ENCODE measurements at regions not wholly inside any gene's neighbourhood (a gene's known extent, or its start where the extent isn't known, plus 50 kb on each side); places are given as distances from the start of the nearest gene placed in this dataset.

DNA sequence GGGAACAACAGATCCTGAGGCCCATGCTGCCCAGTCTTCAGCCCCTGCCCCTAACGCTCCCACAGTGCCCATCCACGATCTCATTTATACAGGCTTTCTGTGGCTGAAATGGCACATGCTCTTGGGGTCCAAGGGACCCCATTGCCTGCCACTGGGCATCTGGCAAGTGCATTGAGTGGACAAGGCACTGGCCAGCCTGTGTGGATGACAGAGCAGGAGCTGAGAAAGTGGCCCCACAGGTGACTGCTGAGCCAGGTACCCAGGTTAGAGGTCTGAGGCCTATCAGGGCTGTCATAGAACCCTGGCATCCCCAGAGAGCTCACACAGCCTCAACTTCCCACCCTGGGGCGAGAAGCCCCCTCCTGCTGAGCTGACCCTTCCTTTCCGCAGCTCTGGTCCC, 86.0 kb upstream of the NXT1 start:
- H3K9me3 Mint-ChIP-seq: peaks cover 20% of the 10 kb centered on the region
- H3K4me1 Mint-ChIP-seq: no peaks in the 10 kb centered on the region
- H3K36me3 Mint-ChIP-seq: peaks cover 1% of the 10 kb centered on the region
- no peak for DNase-seq (ENCODE audit: low spot score in 2 of 2, unreplicated experiment in 2 of 2)
- no peaks in the 10 kb centered on the region for H3K27me3 Mint-ChIP-seq (ENCODE audit: low read depth)
- no peak overlapping the region for H3K27ac Mint-ChIP-seq
- TF ChIP-seq CTCF (IDR thresholded peaks at IDR 0.05; ENCODE audit: unreplicated experiment): no peak
- no peak overlapping the region for H3K4me3 Mint-ChIP-seq

DNA sequence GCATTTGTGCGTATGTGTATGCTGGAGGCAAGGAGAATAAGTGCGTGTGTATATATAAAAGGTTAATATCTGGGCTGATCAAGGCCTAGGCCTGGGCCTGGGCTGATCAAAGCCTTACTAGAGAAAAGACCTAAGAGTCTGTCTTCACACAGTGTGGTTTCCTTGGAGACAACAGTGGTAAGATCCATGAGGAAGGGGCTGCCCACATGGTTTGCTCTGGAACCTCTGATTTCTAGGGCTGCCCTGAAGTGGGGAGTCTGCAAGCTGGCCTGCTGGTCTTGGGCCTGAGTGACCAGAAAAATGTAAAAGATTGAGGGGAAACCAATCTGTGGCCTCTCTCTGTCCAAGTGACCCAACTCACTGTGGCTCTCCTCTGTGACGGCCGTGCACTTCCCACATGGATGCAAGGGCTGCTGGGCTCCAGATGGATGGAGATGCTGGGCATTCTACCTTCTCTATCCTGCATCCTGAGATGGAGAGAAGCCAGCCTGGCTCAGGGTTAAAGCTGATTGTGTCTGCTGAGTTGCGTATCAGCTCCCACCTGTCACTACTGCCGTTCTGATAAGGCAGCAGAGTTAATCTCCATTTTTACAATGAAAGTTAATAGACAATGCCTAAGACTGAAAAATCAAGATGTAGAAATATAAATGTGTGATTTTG, 90.3 kb upstream of the NXT1 start:
- Mint-ChIP-seq H3K9me3 (peaks cover 8% of the 10 kb centered on the region), H3K27me3 (ENCODE audit: low read depth) (peaks cover 2% of the 10 kb centered on the region), H3K27ac (no peak overlapping the region), H3K4me3 (no peak overlapping the region), H3K36me3 (no peaks in the 10 kb centered on the region), H3K4me1 (peaks cover 3% of the 10 kb centered on the region)
- TF ChIP-seq CTCF (IDR thresholded peaks at IDR 0.05; ENCODE audit: unreplicated experiment): no peak
- DNase-seq (ENCODE audit: low spot score in 2 of 2, unreplicated experiment in 2 of 2): no peak

GRCh38 chr20:23258747-23259121, 91.9 kb upstream of the NXT1 start:
- H3K27ac Mint-ChIP-seq: no peak overlapping the region
- peaks cover 16% of the 10 kb centered on the region for H3K27me3 Mint-ChIP-seq (ENCODE audit: low read depth)
- no peaks in the 10 kb centered on the region for H3K36me3 Mint-ChIP-seq
- no peak overlapping the region for H3K4me3 Mint-ChIP-seq
- H3K9me3 Mint-ChIP-seq: peaks cover 5% of the 10 kb centered on the region
- H3K4me1 Mint-ChIP-seq: peaks cover 3% of the 10 kb centered on the region
- no peak for TF ChIP-seq CTCF (IDR thresholded peaks at IDR 0.05; ENCODE audit: unreplicated experiment)
- no peak for DNase-seq (ENCODE audit: low spot score in 2 of 2, unreplicated experiment in 2 of 2)

GRCh38 chr20:23257848-23258746, 92.5 kb upstream of the NXT1 start:
- Mint-ChIP-seq H3K9me3 (no peaks in the 10 kb centered on the region), H3K27me3 (ENCODE audit: low read depth) (peaks cover 16% of the 10 kb centered on the region), H3K4me1 (peaks cover 3% of the 10 kb centered on the region), H3K27ac (no peak overlapping the region), H3K4me3 (no peak overlapping the region), H3K36me3 (no peaks in the 10 kb centered on the region)
- no peak for DNase-seq (ENCODE audit: low spot score in 2 of 2, unreplicated experiment in 2 of 2)
- no peak for TF ChIP-seq CTCF (IDR thresholded peaks at IDR 0.05; ENCODE audit: unreplicated experiment)

DNA sequence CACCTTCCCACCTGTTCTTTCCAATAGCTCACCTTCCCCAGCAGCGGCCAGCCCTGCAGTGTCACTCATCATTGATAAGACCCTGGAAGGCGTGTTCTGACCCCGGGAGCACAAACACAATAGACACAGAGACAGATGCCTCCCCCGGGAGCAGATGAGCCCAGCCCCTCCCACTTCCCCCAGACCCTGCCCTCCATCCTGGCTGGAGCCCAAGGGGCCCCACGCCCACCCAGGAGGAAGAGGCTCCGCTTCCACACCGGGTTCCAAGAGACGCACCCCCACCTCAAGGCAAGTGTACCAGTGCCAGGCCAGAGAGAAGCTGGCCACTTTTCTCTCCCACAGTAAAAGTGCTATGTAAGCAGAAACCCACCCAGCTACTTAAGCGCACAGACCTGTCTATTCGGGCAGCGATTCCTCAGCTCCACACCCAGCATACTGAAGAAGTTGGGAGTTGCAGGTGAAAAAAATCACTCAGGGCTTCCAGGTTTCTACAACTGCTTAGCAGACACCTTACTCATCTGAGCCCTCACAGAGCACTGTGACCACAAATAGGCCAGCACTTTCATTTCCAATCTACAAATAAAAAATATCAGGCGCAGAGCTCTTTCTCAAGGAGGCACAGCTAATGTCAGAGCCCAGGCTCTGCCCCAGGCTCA, 93.4 kb upstream of the NXT1 start:
- H3K9me3 Mint-ChIP-seq: no peaks in the 10 kb centered on the region
- peaks cover 17% of the 10 kb centered on the region for H3K27me3 Mint-ChIP-seq (ENCODE audit: low read depth)
- no peaks in the 10 kb centered on the region for H3K36me3 Mint-ChIP-seq
- no peak overlapping the region for H3K4me3 Mint-ChIP-seq
- H3K4me1 Mint-ChIP-seq: peaks cover 3% of the 10 kb centered on the region
- DNase-seq (ENCODE audit: low spot score in 2 of 2, unreplicated experiment in 2 of 2): no peak
- no peak for TF ChIP-seq CTCF (IDR thresholded peaks at IDR 0.05; ENCODE audit: unreplicated experiment)
- H3K27ac Mint-ChIP-seq: no peak overlapping the region

Data from mesothelial cell of epicardium (in vitro differentiated cells).